ENCODE measurements at regions not wholly inside any gene's neighbourhood (a gene's known extent, or its start where the extent isn't known, plus 50 kb on each side); places are given as distances from the start of the nearest gene placed in this dataset.

- Histone ChIP-seq H3K27ac (no peak overlapping the region), H3K9me3 (no peaks in the 10 kb centered on the region), H3K4me1 (no peaks in the 10 kb centered on the region), H3K36me3 (ENCODE audit: insufficient read depth in 1 of 2, low read depth in 1 of 2) (no peaks in the 10 kb centered on the region), H3K27me3 (ENCODE audit: insufficient read depth in 3 of 3, low read length in 2 of 3) (peaks cover 0 to 2% (median 0%) of the 10 kb centered on the region in 3 donors), H3K4me3 (no peak overlapping the region)
- no peak for TF ChIP-seq CTCF (IDR thresholded peaks at IDR 0.05)
- no peak for DNase-seq
- intact Hi-C loops (cut with DNase I) = no loop called here
- ATAC-seq = no peak
- 84 to 89% (median 86%) methylated on average over 23 of the region's 23 CpGs for WGBS, 3 donors
Observed at GRCh38 chr2:2909086-2910035, 468.3 kb downstream of the EIPR1 start.

- no peak for TF ChIP-seq CTCF (IDR thresholded peaks at IDR 0.05)
- no peak overlapping the region for H3K27ac ChIP-seq
- intact Hi-C loops (cut with DNase I) = no loop called here
- no peak for DNase-seq
- peaks cover 0 to 2% (median 0%) of the 10 kb centered on the region in 3 donors for H3K27me3 ChIP-seq (ENCODE audit: insufficient read depth in 3 of 3, low read length in 2 of 3)
- no peak for ATAC-seq
- WGBS, 3 donors = 92 to 93% (median 92%) methylated on average over 7 of the region's 7 CpGs
- no peaks in the 10 kb centered on the region for H3K9me3 ChIP-seq
- H3K4me1 ChIP-seq = no peaks in the 10 kb centered on the region
- no peak overlapping the region for H3K4me3 ChIP-seq
- H3K36me3 ChIP-seq (ENCODE audit: insufficient read depth in 1 of 2, low read depth in 1 of 2) = no peaks in the 10 kb centered on the region
Observed at GRCh38 chr2:2906091-2906490, 471.5 kb downstream of the EIPR1 start.

- 79 to 82% (median 79%) methylated on average over 14 to 15 of the region's 16 CpGs for WGBS, 3 donors
- no peak overlapping the region for H3K4me3 ChIP-seq
- no peak overlapping the region for H3K27ac ChIP-seq
- H3K36me3 ChIP-seq (ENCODE audit: insufficient read depth in 1 of 2, low read depth in 1 of 2) = no peaks in the 10 kb centered on the region
- no peaks in the 10 kb centered on the region for H3K27me3 ChIP-seq (ENCODE audit: insufficient read depth in 3 of 3, low read length in 2 of 3)
- ATAC-seq (no peak), DNase-seq (no peak)
- H3K9me3 ChIP-seq = no peaks in the 10 kb centered on the region
- intact Hi-C loops (cut with DNase I) = no loop called here
- H3K4me1 ChIP-seq = no peaks in the 10 kb centered on the region
- no peak for TF ChIP-seq CTCF (IDR thresholded peaks at IDR 0.05)
Observed at GRCh38 chr2:2904721-2905350, 472.8 kb downstream of the EIPR1 start.

GRCh38 chr2:2902547-2903281 lies 474.9 kb downstream of the EIPR1 start:
- H3K9me3 ChIP-seq = no peaks in the 10 kb centered on the region
- no peak overlapping the region for H3K4me3 ChIP-seq
- no peaks in the 10 kb centered on the region for H3K4me1 ChIP-seq
- no peak for TF ChIP-seq CTCF (IDR thresholded peaks at IDR 0.05)
- H3K27ac ChIP-seq = no peak overlapping the region
- H3K36me3 ChIP-seq (ENCODE audit: insufficient read depth in 1 of 2, low read depth in 1 of 2) = no peaks in the 10 kb centered on the region
- ATAC-seq (no peak), DNase-seq (no peak)
- H3K27me3 ChIP-seq (ENCODE audit: insufficient read depth in 3 of 3, low read length in 2 of 3) = no peaks in the 10 kb centered on the region
- intact Hi-C loops (cut with DNase I) = no loop called here
- WGBS, 3 donors = 66 to 77% (median 76%) methylated on average over 8 of the region's 8 CpGs
